BLaER1 treated with 17β-estradiol and CSF1 and Interleukin-3, amounts not matched to agents 10 nM and 100 nM (cell line): ENCODE measurements at regions not wholly inside any gene's neighbourhood (a gene's known extent, or its start where the extent isn't known, plus 50 kb on each side); places are given as distances from the start of the nearest gene placed in this dataset.
A peak's percentile ranks its signal among the peaks of the same experiment; 100 is the strongest.

Source experiments
- H3K27ac ChIP-seq, 11 experiments: shearing (Covaris generic); formaldehyde crosslinking; 2 replicates each; pipeline ENCODE4 v1.8.1; 2022
- H3K27me3 ChIP-seq, 11 experiments: shearing (Covaris generic); formaldehyde crosslinking; 2 replicates each; pipeline ENCODE4 v1.8.1; 2022
- H3K36me3 ChIP-seq, 11 experiments: shearing (Covaris generic); formaldehyde crosslinking; 2 replicates each; pipeline ENCODE4 v1.8.1; 2022
- H3K4me1 ChIP-seq, 10 experiments: shearing (Covaris generic); formaldehyde crosslinking; 2 replicates each; pipeline ENCODE4 v1.8.1; 2022
- H3K4me2 ChIP-seq, 11 experiments: shearing (Covaris generic); formaldehyde crosslinking; 2 replicates each; pipeline ENCODE4 v1.8.1; 2022
- H3K4me3 ChIP-seq, 10 experiments: shearing (Covaris generic); formaldehyde crosslinking; 2 replicates each; pipeline ENCODE4 v1.8.1; 2022
- H3K9ac ChIP-seq, 11 experiments: shearing (Covaris generic); formaldehyde crosslinking; 2 replicates each; pipeline ENCODE4 v1.8.1; 2022
- H3K9me3 ChIP-seq, 11 experiments: shearing (Covaris generic); formaldehyde crosslinking; replicated peaks in 1 of 11; 2 replicates each; pipeline ENCODE4 v1.8.1; 2022
- H4K20me1 ChIP-seq, 11 experiments: shearing (Covaris generic); formaldehyde crosslinking; 2 replicates each; pipeline ENCODE4 v1.8.1; 2022
- Cebpa-rat ChIP-seq, 11 experiments: shearing (Covaris generic); IDR thresholded peaks; 2 replicates each; pipeline ENCODE4 v1.8.1; 2022

GRCh38 chr3:194931347-194931746, 245.7 kb downstream of the FAM43A start:
- no peaks in the 10 kb centered on the region for H4K20me1 ChIP-seq
- TF ChIP-seq Cebpa-rat (IDR thresholded peaks at IDR 0.05), result no peak
- H3K4me2 ChIP-seq, result peak overlapping the region in 4 of 11 experiments; percentile 56 to 75 (median 75); a peak in 6 of 22 replicates

DNA sequence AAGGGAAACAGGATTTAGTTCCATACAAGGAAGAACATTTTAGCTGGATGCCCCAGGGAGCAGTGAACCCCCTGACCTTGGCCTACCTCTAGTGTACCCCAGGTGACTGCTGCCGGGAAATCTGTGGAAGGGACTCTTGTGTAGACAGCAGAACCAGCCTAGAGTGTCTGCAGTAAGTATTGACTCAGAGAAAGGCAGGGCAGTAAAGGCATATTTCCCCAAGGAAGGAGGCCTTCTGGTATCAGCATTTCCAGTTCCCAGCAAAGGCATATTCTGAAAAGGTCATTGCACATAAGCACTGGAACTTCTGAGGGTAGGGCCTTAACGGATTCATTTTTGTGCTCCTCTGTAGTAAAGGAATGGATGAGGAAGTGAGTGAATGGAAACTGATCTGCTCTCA, 246.2 kb downstream of the FAM43A start:
- no peaks in the 10 kb centered on the region for H3K36me3 ChIP-seq
- peaks cover 14 to 23% (median 19%) of the 10 kb centered on the region in 11 experiments for H3K9me3 ChIP-seq
- H3K27ac ChIP-seq, result no peak overlapping the region; a peak in 1 of 22 replicates
- H3K27me3 ChIP-seq, result no peaks in the 10 kb centered on the region
- H3K4me1 ChIP-seq, result peaks cover 4 to 67% (median 31%) of the 10 kb centered on the region in 10 experiments; a peak in 17 of 20 replicates
- no peaks in the 10 kb centered on the region for H4K20me1 ChIP-seq
- H3K9ac ChIP-seq, result no peak overlapping the region
- H3K4me3 ChIP-seq, result no peak overlapping the region
- peak overlapping the region in 2 of 11 experiments; percentile 9 to 75; a peak in 2 of 22 replicates for H3K4me2 ChIP-seq
- TF ChIP-seq Cebpa-rat (IDR thresholded peaks at IDR 0.05), result no peak

More at GRCh38 chr3:194931347-194931746, 245.7 kb downstream of the FAM43A start:
- Histone ChIP-seq H3K27ac (peak overlapping the region in 6 of 11 experiments; percentile 37 to 66 (median 60); a peak in 9 of 22 replicates), H3K27me3 (no peaks in the 10 kb centered on the region), H3K4me1 (peaks cover 4 to 68% (median 31%) of the 10 kb centered on the region in 10 experiments; a peak in 17 of 20 replicates), H3K9ac (no peak overlapping the region), H3K36me3 (no peaks in the 10 kb centered on the region), H3K9me3 (peaks cover 14 to 23% (median 19%) of the 10 kb centered on the region in 11 experiments), H3K4me3 (no peak overlapping the region)

GRCh38 chr3:194933465-194933864, 247.8 kb downstream of the FAM43A start:
- Histone ChIP-seq H3K36me3 (no peaks in the 10 kb centered on the region), H3K9ac (no peak overlapping the region), H3K4me3 (no peak overlapping the region), H3K4me2 (no peak overlapping the region), H3K27ac (no peak overlapping the region), H4K20me1 (no peaks in the 10 kb centered on the region), H3K27me3 (no peaks in the 10 kb centered on the region), H3K4me1 (peaks cover under 1 to 58% (median 25%) of the 10 kb centered on the region in 10 experiments; a peak in 17 of 20 replicates), H3K9me3 (peaks cover 14 to 31% (median 19%) of the 10 kb centered on the region in 11 experiments)
- TF ChIP-seq Cebpa-rat (IDR thresholded peaks at IDR 0.05), result no peak

DNA sequence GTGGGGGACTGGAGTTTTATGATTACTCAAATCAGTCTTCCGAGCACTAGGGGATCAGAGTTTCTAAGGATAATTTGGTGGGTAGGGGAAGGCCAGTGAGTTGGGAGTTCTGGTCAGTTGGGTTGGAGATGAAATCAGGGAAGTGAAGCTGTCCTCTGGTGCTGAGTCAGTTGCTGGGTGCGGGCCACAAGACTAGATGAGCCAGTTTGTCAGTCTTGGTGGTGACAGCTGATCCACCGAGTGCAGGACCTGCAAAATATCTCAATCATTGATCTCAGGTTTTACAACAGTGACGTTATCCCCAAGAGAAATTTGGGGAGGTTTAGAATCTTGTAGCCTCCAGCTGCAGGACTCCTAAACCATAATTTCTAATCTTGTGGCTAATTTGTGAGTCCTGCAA, 249.4 kb downstream of the FAM43A start:
- TF ChIP-seq Cebpa-rat (IDR thresholded peaks at IDR 0.05), result no peak
- Histone ChIP-seq H3K4me1 (peaks cover 0 to 46% (median 17%) of the 10 kb centered on the region in 10 experiments; a peak in 16 of 20 replicates), H3K9me3 (peaks cover 14 to 31% (median 19%) of the 10 kb centered on the region in 11 experiments), H3K4me3 (no peak overlapping the region), H4K20me1 (no peaks in the 10 kb centered on the region), H3K4me2 (peak overlapping the region in 3 of 11 experiments; percentile 31 to 65 (median 45); a peak in 5 of 22 replicates), H3K36me3 (no peaks in the 10 kb centered on the region), H3K27me3 (no peaks in the 10 kb centered on the region), H3K27ac (no peak overlapping the region), H3K9ac (no peak overlapping the region)

GRCh38 chr3:194935632-194936470, 250.2 kb downstream of the FAM43A start:
- no peaks in the 10 kb centered on the region for H3K36me3 ChIP-seq
- peak overlapping the region in 3 of 11 experiments; percentile 31 to 65 (median 45); a peak in 4 of 22 replicates for H3K4me2 ChIP-seq
- H3K9ac ChIP-seq, result no peak overlapping the region
- H3K4me3 ChIP-seq, result no peak overlapping the region
- no peaks in the 10 kb centered on the region for H3K27me3 ChIP-seq
- peaks cover 0 to 46% (median 10%) of the 10 kb centered on the region in 10 experiments; a peak in 16 of 20 replicates for H3K4me1 ChIP-seq
- H3K9me3 ChIP-seq, result peaks cover 14 to 31% (median 19%) of the 10 kb centered on the region in 11 experiments
- TF ChIP-seq Cebpa-rat (IDR thresholded peaks at IDR 0.05), result no peak
- no peaks in the 10 kb centered on the region for H4K20me1 ChIP-seq
- no peak overlapping the region for H3K27ac ChIP-seq

- Histone ChIP-seq H3K27me3 (no peaks in the 10 kb centered on the region), H3K4me3 (no peak overlapping the region), H3K27ac (no peak overlapping the region), H3K4me1 (peaks cover 0 to 41% (median 9%) of the 10 kb centered on the region in 10 experiments; a peak in 15 of 20 replicates), H3K36me3 (no peaks in the 10 kb centered on the region), H3K4me2 (no peak overlapping the region), H3K9ac (no peak overlapping the region), H4K20me1 (no peaks in the 10 kb centered on the region), H3K9me3 (peaks cover 14 to 30% (median 19%) of the 10 kb centered on the region in 11 experiments)
- no peak for TF ChIP-seq Cebpa-rat (IDR thresholded peaks at IDR 0.05)
Measured at GRCh38 chr3:194936659-194937058, 251.0 kb downstream of the FAM43A start.

DNA sequence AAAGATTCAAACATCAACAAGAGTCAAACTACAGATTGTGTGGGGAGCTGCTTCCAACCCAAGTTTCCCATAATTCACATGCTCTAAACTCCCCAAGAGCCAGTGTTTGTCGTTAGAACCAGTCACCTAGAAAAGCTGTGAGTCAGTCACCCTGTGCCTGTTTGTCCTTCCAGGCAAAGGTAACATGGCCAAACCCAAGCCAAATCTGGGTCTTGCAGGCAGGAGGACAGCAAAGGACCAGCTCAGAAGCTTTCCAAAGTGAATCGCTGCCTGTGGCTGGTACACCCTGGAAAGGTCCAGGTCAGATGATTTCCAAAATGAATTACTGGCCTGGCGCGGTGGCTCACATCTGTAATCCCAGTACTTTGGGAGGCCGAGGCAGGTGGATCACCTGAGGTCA, 251.5 kb downstream of the FAM43A start:
- Histone ChIP-seq H3K9me3 (peaks cover 13 to 26% (median 17%) of the 10 kb centered on the region in 11 experiments), H3K36me3 (no peaks in the 10 kb centered on the region), H3K4me1 (peaks cover 0 to 41% (median 11%) of the 10 kb centered on the region in 10 experiments; a peak in 18 of 20 replicates), H3K27ac (no peak overlapping the region), H3K27me3 (no peaks in the 10 kb centered on the region), H3K4me2 (no peak overlapping the region), H3K4me3 (no peak overlapping the region), H4K20me1 (no peaks in the 10 kb centered on the region), H3K9ac (no peak overlapping the region)
- no peak for TF ChIP-seq Cebpa-rat (IDR thresholded peaks at IDR 0.05)

DNA sequence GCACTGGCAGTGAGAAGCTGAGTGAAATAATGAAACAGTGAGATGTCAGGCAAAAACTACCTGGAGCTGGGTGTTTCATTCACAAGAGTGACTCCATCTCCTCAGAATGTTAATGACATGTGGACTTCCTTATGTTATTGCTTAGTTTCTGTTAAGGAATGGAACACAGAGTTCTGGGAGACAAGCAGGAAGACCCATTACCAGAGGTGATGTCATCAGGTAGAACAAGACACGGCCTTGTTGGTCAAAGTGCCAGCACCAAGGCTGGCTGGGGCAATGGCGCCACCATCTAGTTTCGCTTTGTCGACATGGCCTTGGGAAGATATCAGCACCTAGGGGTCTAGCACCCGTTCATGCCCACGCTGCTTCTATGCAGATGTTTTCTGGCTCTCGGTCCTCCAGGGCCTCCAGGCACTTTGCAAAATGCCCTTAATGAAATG, 252.2 kb downstream of the FAM43A start:
- Histone ChIP-seq H3K27me3 (no peaks in the 10 kb centered on the region), H3K27ac (no peak overlapping the region), H3K36me3 (no peaks in the 10 kb centered on the region), H3K4me2 (no peak overlapping the region), H3K9ac (no peak overlapping the region), H3K4me3 (no peak overlapping the region), H3K9me3 (peaks cover 5 to 19% (median 9%) of the 10 kb centered on the region in 11 experiments; a peak in 21 of 22 replicates), H4K20me1 (no peaks in the 10 kb centered on the region), H3K4me1 (peaks cover 6 to 48% (median 19%) of the 10 kb centered on the region in 10 experiments; a peak in 19 of 20 replicates)
- TF ChIP-seq Cebpa-rat (IDR thresholded peaks at IDR 0.05), result no peak

- TF ChIP-seq Cebpa-rat (IDR thresholded peaks at IDR 0.05), result no peak
- Histone ChIP-seq H3K9ac (no peak overlapping the region), H3K27ac (no peak overlapping the region), H3K4me3 (no peak overlapping the region), H3K9me3 (peaks cover 0 to 10% (median 0%) of the 10 kb centered on the region in 11 experiments; a peak in 3 of 22 replicates), H3K4me1 (peaks cover 10 to 55% (median 24%) of the 10 kb centered on the region in 10 experiments; a peak in 19 of 20 replicates), H3K4me2 (peak overlapping the region in 3 of 11 experiments; percentile 8 to 14 (median 12); a peak in 1 of 22 replicates), H3K36me3 (no peaks in the 10 kb centered on the region), H4K20me1 (no peaks in the 10 kb centered on the region), H3K27me3 (no peaks in the 10 kb centered on the region)
Measured at GRCh38 chr3:194938845-194939531, 253.3 kb downstream of the FAM43A start.
